Choroid plexus epithelial cell (primary cell): ENCODE measurements at regions not wholly inside any gene's neighbourhood (a gene's known extent, or its start where the extent isn't known, plus 50 kb on each side); places are given as distances from the start of the nearest gene placed in this dataset.

Experiments used
- DNase-seq: peaks from one replicate; pipeline ENCODE4 v3.0.0-alpha.2; 2010; ENCODE audit warnings: low read depth
- H3K4me3 ChIP-seq: 2 replicates; pipeline ENCODE4 v1.5.1; 2011; ENCODE audit warnings: low read depth, mild to moderate bottlenecking, control low read depth, low read length, moderate library complexity
- TF ChIP-seq, protein P1 (sequence below): conservative IDR thresholded peaks from 2 replicates; pipeline ENCODE4 v1.5.1; 2011; ENCODE audit warnings: low read depth, mild to moderate bottlenecking, control low read depth, inconsistent platforms, low read length, moderate library complexity

DNA sequence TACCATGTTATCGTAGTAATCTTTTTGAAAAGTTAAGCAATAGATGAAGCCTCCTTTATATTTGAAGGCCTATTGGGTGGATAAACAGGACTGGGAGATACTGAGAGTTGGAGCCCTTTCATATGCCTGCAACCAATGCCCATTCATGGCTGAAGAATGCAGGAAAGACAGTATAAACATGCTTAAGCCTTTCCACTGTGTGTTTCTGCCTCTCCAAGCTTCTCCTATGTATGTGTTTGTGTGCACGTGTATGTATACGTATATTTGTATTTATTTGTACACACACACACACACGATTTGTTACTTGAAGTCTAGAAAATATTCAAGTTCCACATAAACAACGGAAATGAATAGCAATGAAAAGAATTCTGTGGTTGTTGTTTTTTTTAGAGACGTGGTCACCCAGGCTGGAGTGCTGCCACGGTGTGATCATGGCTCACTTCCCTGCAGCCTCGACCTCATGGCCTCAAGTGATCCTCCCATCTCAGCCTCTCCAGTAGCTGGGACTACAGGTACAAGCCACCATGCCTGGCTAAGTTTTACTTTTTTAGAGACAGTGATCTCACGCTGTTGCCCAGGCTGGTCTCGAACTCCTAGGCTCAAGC lies 1453.5 kb downstream of the AACS start:
- peak; percentile 1 for DNase-seq
- TF ChIP-seq, protein P1, sequence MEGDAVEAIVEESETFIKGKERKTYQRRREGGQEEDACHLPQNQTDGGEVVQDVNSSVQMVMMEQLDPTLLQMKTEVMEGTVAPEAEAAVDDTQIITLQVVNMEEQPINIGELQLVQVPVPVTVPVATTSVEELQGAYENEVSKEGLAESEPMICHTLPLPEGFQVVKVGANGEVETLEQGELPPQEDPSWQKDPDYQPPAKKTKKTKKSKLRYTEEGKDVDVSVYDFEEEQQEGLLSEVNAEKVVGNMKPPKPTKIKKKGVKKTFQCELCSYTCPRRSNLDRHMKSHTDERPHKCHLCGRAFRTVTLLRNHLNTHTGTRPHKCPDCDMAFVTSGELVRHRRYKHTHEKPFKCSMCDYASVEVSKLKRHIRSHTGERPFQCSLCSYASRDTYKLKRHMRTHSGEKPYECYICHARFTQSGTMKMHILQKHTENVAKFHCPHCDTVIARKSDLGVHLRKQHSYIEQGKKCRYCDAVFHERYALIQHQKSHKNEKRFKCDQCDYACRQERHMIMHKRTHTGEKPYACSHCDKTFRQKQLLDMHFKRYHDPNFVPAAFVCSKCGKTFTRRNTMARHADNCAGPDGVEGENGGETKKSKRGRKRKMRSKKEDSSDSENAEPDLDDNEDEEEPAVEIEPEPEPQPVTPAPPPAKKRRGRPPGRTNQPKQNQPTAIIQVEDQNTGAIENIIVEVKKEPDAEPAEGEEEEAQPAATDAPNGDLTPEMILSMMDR: no peak
- H3K4me3 ChIP-seq: no peak overlapping the region

DNA sequence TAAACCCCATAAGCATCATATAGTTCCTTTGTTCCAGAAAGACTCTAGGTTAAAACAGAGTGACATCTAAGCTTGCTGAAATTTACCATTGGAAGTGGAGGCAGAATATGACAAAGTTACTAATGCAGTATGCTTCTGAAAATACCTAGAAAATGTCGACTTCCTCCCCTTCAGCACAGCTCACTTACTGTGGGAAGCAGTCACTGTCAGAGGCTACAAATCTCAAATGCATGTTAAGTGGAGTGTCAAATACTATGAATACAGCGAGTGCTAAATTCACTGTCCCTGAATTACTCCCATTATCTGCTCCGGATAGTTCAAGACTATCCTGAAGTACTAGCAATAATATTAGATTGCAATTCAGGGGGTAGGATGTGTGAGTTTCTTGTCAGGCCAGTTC lies 1454.6 kb downstream of the AACS start:
- TF ChIP-seq, protein P1: no peak
- no peak for DNase-seq

DNA sequence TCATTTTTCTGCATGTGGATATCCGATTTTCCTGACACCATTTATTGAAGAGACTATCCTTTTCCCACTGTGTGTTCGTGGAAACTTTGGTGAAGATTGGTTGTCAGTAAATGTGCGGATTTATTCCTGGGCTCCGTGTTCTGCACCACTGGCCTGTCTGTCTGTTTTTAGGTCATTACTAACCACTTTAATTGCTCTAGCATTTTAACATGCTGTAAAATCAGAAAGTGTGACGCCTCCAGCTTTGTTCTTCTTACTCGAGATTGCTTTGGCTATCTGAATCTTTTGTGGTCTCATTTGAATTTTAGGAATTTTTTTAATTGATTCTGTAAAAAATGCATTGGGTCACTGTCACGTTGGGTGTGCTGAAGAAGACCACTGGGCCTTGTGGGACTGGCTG lies 1458.7 kb downstream of the AACS start:
- no peak for DNase-seq
- TF ChIP-seq, protein P1: no peak
- H3K4me3 ChIP-seq: no peak overlapping the region

More for the DNA sequence above, 1454.6 kb downstream of the AACS start:
- no peak overlapping the region for H3K4me3 ChIP-seq

DNA sequence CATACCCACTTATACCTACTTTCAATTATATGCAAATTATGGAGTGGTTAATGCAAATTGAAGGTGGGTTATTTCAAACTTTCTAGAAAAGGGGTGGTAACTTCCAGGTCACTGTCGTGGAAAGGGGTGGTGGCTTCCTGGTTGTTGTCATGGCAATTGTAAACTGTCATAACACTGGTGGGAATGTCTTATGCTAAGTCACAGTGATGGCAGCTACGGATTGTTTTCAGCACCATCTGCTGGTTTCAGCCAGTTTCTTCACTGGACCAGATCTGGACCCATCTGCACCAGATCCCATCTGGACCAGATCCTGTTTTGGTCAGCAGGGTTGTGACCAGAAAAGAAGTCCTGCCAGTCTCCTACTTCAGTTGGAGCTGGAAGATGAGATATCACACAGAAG lies 1469.3 kb downstream of the AACS start:
- no peak overlapping the region for H3K4me3 ChIP-seq
- DNase-seq: no peak
- TF ChIP-seq, protein P1: no peak

DNA sequence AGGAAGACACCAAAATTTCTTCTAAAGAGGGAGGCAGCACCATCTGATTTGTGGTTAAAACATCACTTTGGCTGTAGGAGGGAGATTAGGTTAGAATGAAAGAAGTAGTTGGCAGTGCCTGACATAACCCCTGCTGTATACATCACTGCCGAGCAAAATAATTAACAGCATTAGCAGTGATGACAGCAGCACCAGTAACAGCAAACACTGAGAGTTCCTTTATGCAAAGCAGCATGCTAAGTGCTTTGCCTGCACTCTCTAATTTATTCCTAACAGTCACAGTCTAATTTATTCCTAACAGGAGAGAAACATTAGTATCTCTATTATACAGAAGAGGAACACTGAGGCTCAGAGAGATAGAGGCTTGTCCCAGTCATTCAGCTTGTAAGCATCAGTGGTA lies 1469.7 kb downstream of the AACS start:
- TF ChIP-seq, protein P1: no peak
- H3K4me3 ChIP-seq: no peak overlapping the region

DNA sequence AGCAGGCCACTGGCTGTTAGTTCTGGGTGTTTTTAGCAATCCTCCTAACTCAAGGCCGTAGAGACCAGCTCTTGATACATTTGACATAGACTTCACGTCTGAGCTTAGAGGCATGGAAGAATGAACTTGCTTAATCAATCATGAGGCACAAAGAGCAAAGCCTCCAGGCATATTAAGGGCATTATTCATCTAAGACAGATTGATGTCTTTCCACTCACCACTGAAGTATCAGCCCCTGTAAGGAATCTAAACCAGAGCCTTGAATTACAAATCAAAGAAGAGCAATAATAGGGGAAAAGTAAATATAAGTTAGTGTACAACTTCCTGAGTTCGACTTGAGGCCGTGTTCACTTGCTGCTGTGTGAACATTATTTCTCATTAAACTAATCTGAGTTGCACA lies 1470.7 kb downstream of the AACS start:
- TF ChIP-seq, protein P1: no peak
- no peak overlapping the region for H3K4me3 ChIP-seq
- DNase-seq: no peak

More for the DNA sequence above, 1469.7 kb downstream of the AACS start:
- no peak for DNase-seq

DNA sequence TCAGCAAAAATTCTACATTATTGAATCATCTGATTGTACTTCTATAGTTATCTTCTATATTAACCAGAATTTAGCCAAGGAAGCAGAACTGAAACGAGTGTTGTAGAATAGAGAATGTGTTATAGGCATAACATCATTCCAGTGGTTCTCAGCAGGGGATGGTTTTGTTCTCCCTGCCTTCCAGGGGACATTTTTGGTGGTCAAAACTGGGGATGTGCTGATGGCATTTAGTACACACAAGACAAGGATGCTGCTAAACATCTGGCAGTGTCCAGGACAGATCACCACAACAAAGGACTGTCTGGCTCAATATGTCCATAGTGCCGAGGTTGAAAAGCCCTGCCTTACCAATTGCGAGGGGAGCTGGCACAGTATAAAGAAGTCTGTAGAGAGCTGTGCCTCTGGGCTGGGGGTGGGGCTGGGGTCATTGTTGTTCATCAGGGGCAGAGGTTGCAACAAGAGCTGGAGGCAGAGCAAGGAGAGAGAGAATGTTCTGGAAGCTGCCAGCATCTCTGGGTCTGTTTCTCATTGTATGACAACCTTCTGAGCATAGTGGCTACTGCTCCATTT lies 1472.8 kb downstream of the AACS start:
- no peak overlapping the region for H3K4me3 ChIP-seq
- no peak for DNase-seq
- TF ChIP-seq, protein P1: no peak
